IPS-18c (cell line): ENCODE measurements at regions not wholly inside any gene's neighbourhood (a gene's known extent, or its start where the extent isn't known, plus 50 kb on each side); places are given as distances from the start of the nearest gene placed in this dataset.

Source experiments
- H3K4me3 ChIP-seq: 2 replicates; pipeline ENCODE4 v1.7.0; 2013; ENCODE audit warnings: low read depth, mild to moderate bottlenecking, low read length, moderate library complexity; ENCODE audit not compliant: insufficient read depth
- H3K9me3 ChIP-seq: one replicate; pipeline ENCODE4 v1.6.1; 2013; ENCODE audit warnings: mild to moderate bottlenecking, low read length, moderate library complexity; ENCODE audit not compliant: control insufficient read depth, insufficient read depth

DNA sequence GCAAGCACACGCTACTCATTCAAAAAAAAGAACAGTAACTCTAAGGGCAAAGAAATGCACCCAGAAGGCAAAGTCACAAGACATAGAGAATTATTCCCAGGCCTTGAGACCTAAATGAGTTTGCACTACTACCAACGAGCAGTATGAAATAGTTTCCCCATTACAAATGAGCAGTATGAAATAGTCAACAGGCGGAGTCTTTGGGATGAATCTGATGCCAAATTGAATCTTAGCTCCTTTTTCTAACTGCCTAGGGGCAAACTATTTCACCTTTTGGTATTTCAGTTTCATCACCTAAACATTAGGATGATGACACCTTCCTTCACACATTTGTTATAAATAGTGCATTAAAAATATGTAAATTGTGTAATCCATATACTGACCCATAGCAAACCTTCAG, 213.0 kb upstream of the FAT4 start:
- H3K4me3 ChIP-seq, result no peak overlapping the region
- H3K9me3 ChIP-seq, result no peaks in the 10 kb centered on the region

DNA sequence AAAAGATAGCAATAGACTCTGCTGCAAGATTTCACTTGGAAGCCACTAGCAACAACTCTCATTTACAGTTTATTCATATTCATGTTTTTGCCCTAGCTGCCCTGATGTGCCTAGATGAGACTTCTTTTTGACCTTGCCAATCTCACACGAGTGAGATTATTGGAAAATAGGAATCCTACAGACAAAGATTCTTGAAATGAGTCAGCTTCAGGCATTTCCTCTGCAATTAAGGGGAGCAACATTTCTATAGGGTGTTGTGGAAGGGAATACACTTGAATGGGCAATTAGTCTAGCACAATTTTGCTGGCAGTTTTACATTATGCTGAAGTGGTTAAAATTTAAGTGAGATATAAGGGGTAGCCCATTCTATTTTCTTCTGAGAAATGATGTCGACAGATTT, 217.0 kb upstream of the FAT4 start:
- no peaks in the 10 kb centered on the region for H3K9me3 ChIP-seq
- H3K4me3 ChIP-seq, result no peak overlapping the region

- no peaks in the 10 kb centered on the region for H3K9me3 ChIP-seq
- no peak overlapping the region for H3K4me3 ChIP-seq
Observed at GRCh38 chr4:125096662-125097061, 218.1 kb upstream of the FAT4 start.

DNA sequence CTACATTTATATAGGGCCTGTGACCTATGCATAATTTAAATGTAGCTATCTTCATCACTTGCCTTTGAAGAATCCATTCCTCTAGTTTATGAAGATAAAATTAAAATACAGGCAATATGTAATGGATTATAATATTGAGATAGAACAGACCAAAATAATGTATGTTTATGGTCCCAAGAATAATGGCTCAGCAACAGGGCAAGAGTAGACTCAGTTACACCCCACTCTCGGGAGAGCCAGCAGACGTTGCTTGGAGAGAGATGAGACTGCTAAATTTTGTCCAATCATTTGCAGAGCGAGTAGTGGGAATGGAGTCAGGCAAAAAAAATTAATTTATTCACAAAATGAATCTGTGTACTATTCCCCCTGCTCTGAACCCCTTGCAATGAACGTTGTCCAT, 223.2 kb upstream of the FAT4 start:
- H3K9me3 ChIP-seq, result no peaks in the 10 kb centered on the region
- H3K4me3 ChIP-seq, result no peak overlapping the region

DNA sequence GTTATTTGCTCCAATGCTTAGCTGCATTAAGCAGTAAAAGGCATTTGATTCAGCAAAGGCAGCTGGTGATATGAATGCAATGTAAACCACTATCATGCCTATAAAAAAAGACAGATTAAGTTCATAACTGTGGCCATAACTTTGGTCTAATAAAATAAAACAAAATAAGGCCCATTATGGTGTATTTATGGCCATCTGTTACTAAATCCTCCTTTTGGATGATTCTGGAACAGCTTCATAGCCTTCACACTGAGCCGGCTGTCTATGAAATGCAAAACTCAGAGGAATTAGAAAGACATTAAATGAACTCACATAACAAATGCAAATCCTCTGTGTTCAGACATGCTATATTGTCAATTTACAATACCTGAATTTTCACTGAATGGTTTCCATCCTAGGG, 223.7 kb upstream of the FAT4 start:
- Histone ChIP-seq H3K4me3 (no peak overlapping the region), H3K9me3 (no peaks in the 10 kb centered on the region)

DNA sequence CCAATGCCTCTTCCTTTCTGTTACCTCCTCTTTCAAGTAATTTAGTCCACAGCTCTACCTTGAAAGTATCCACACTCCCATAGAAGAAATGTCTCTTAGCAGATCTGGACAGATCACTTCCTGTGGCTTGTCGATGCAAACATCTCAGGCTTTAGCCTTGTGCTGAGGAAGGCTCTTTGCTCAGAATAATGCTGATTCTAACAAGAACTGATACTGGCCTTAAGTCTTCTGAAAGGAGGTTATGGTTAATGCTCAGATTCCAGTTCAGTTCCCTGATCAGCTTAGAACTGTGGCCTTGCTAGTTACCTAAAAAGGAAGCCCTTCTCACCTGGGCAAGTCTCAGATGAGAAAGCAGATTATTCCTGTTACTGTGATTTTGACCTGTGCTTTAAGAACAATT, 230.1 kb upstream of the FAT4 start:
- H3K4me3 ChIP-seq, result no peak overlapping the region

GRCh38 chr4:125082729-125083417, 231.9 kb upstream of the FAT4 start:
- no peak overlapping the region for H3K4me3 ChIP-seq
- peaks cover 2% of the 10 kb centered on the region for H3K9me3 ChIP-seq

More for the DNA sequence above, 230.1 kb upstream of the FAT4 start:
- peaks cover 2% of the 10 kb centered on the region for H3K9me3 ChIP-seq

GRCh38 chr4:125072269-125072668, 242.5 kb upstream of the FAT4 start:
- H3K4me3 ChIP-seq, result no peak overlapping the region
- H3K9me3 ChIP-seq, result no peaks in the 10 kb centered on the region

DNA sequence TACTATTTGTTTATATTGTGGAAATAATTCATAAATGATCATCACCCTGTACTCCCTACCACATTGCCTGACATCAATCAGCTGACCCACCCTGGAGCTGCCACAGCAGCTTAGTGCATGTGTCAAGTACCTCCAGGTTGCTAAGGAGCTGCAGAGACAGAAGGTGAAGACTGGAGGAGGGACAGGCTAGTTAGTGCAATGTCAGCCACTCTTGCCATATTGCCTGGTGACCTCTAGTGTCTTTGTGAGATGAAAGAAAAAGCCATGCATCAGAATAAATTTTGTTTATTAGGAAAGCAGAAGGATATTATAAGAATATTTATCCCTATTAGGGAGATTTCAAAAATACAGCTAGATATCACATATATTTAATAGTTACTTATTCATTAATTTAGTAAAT, 243.9 kb upstream of the FAT4 start:
- Histone ChIP-seq H3K9me3 (no peaks in the 10 kb centered on the region), H3K4me3 (no peak overlapping the region)

GRCh38 chr4:125062115-125063050, 252.4 kb upstream of the FAT4 start:
- Histone ChIP-seq H3K9me3 (no peaks in the 10 kb centered on the region), H3K4me3 (no peak overlapping the region)

DNA sequence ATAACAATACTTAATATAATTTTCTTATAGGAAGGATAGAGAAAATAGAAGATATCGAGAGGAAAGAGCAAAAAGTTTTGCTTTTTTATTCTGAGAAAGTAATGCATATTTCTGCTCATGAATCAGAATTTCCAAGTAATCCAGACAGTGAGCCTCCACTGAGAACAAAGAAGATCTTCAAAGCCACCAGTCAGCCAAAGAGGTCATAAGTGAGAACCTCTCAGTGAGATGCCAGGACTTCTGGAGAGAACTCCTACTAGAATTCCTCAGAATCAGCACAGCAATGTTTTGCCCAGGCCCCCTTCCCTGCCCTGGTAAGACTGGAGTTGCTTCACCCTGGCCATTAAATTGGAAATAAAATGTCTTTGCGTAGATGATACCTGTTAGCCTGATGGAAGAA, 254.4 kb upstream of the FAT4 start:
- H3K9me3 ChIP-seq, result no peaks in the 10 kb centered on the region

GRCh38 chr4:125049711-125050110, 265.0 kb upstream of the FAT4 start:
- H3K9me3 ChIP-seq, result no peaks in the 10 kb centered on the region
- H3K4me3 ChIP-seq, result no peak overlapping the region

More for the DNA sequence above, 254.4 kb upstream of the FAT4 start:
- no peak overlapping the region for H3K4me3 ChIP-seq

DNA sequence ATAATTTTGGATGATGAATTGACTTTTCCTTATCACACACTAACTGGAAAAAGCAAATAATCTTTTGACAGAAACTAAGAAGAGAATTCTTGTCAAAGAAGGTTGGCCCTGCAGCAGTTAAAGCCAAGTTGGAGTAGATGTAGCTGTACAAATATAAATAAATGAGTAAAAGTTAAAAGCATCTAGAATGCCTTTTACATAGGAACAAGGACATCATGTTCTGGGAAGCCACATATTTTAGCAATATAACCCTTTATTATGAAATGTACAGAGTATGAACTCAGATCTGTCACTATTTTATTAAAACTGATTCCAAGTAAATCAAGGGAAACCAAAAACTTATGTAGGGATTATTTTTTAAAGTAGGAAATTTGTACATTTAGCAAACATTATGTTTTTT, 269.4 kb upstream of the FAT4 start:
- no peaks in the 10 kb centered on the region for H3K9me3 ChIP-seq
- no peak overlapping the region for H3K4me3 ChIP-seq

- Histone ChIP-seq H3K4me3 (no peak overlapping the region), H3K9me3 (no peaks in the 10 kb centered on the region)
Observed at GRCh38 chr4:125044886-125045285, 269.9 kb upstream of the FAT4 start.

GRCh38 chr4:125043486-125043885, 271.3 kb upstream of the FAT4 start:
- Histone ChIP-seq H3K4me3 (no peak overlapping the region), H3K9me3 (no peaks in the 10 kb centered on the region)

DNA sequence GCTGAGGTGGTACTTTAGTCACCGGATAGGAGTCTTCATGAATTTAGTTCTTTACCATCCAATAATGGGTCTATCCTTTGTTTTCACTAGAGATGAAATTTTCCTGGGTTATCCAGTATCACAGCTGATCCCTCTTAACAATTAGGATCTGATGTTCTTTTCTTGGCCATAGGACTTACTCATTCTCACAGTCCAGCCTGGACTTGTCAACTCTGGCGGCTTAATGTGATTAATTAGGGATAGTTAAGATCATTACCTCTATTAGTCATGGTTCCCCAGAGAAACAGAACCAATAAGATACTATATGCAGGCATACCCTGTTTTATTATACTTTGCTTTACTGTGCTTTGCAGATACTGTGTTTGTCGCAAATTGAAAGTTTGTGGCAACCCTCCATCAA, 272.7 kb upstream of the FAT4 start:
- Histone ChIP-seq H3K9me3 (no peaks in the 10 kb centered on the region), H3K4me3 (no peak overlapping the region)

DNA sequence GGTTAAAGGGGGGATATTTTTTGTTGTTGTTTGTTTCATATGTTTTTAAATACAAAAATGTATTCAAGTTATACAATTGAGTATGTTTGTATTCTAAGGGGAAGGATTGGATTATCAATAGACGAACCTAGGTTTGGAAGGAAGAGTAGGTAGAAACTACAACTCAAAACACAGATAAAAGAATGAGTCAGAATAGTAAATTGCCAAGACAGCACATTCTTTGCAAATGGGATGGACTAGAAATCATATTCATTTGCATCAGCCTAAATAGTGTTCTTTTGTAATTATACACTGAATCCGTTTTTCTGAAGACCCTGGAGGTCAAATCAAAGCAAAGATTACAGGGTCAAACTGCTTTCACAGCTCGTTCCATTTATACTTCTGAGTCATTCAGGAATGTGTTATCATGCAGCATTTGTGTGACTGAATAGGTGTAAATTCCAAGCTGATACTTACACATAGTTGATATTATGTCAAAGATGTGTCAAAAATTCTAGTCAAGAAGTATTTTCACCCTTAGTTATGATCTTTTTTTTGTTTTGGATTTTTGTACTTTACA, 273.3 kb upstream of the FAT4 start:
- Histone ChIP-seq H3K9me3 (no peaks in the 10 kb centered on the region), H3K4me3 (no peak overlapping the region)

GRCh38 chr4:125039550-125039949, 275.2 kb upstream of the FAT4 start:
- H3K9me3 ChIP-seq, result no peaks in the 10 kb centered on the region
- H3K4me3 ChIP-seq, result no peak overlapping the region
